ENCODE measurements at regions not wholly inside any gene's neighbourhood (a gene's known extent, or its start where the extent isn't known, plus 50 kb on each side); places are given as distances from the start of the nearest gene placed in this dataset.

- TF ChIP-seq POLR2A (IDR thresholded peaks at IDR 0.05; ENCODE audit: low read depth, low read length) (no peak), POLR2AphosphoS5 (IDR thresholded peaks at IDR 0.05; ENCODE audit: low read depth, low read length) (no peak)
Measured at GRCh38 chr6:85323435-85324040, 126.3 kb upstream of the NT5E start.

Measured in GM12892 (cell line).